ENCODE measurements at regions not wholly inside any gene's neighbourhood (a gene's known extent, or its start where the extent isn't known, plus 50 kb on each side); places are given as distances from the start of the nearest gene placed in this dataset.
"Not testable (repeated sequence)": the region's sequence is repeated elsewhere in the genome, so short reads cannot be mapped to it uniquely, and the experiment has no call there.

DNA sequence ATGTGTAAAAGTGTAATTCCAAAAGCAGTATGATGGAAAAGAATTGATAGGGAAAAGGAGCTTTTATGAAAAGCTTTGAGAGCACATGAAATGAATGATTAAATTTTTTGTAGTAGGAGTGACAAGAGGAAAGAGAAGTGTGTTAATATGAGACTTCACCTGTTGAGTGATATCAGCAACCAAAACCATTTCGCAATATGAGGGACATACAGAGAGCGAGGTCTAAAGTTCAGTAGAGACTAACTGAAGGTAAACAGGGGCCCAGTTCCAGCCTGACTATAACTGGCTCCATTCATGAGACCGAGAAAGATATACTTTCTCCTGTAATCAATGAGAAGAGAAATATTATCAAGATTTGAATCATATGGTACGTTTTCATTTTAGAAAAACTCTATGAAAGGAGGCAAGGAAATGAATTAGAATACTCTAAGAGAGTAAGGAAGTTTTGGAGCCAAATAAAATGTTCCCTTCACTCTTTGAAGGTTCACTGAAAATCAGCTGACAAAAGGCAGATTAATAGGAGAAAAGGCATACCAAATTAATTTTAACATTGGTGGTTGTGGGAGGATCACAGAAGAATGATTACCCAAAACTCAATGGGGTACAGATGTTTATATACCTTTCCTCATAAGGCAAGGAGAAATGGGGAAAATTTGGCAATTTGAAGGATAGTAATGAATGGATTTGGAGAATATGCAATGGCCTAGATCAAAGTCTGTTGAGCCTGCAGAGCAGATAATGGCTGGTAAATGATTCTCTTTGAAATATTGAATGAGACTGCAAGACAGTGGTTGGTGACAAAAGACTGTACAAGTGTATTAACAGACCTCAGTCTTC, 932.2 kb downstream of the TDRD15 start:
- H3K4me1 ChIP-seq (ENCODE audit: control insufficient read depth in 3 of 3, insufficient read depth in 3 of 3, low read length in 3 of 3) = no peaks in the 10 kb centered on the region
- no peak overlapping the region for H3K4me3 ChIP-seq (ENCODE audit: low read length in 3 of 3)
- H3K9me3 ChIP-seq (ENCODE audit: control insufficient read depth in 3 of 3, low read length in 3 of 3) = no peaks in the 10 kb centered on the region
- no peaks in the 10 kb centered on the region for H3K27me3 ChIP-seq (ENCODE audit: control insufficient read depth in 3 of 3, insufficient read depth in 3 of 3, low read length in 3 of 3)
- H3K36me3 ChIP-seq (ENCODE audit: control insufficient read depth in 3 of 3, insufficient read depth in 3 of 3, low read length in 3 of 3) = no peaks in the 10 kb centered on the region
- no peak overlapping the region for H3K9ac ChIP-seq (ENCODE audit: low read depth in 1 of 3, low read length in 3 of 3)
- H3K27ac ChIP-seq (ENCODE audit: low read depth, low read length) = no peak overlapping the region

DNA sequence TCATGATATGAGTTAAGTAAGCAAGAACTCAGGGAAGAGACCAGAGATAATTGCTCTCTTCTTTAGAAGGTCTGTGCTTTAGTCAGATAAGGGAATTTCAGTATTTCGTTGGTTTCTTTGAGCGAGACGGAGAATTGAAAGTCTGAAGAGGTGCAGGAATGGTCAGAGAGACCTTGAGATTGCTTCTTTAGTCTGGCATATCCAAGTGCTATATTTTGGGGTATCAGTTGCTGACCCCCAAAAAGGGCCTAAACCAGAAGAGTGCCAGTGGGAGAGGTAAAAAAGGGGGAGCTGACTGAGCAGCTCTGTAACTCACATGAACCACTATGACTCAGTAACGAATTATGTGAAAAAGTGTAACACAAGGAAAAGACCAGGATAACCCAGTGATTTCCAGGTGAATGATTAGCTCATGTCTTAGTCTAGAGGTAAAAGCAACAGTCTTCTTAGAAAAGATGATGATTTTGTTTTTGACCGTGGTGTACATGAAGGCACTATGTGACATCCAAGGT, 932.9 kb downstream of the TDRD15 start:
- H3K27me3 ChIP-seq (ENCODE audit: control insufficient read depth in 3 of 3, insufficient read depth in 3 of 3, low read length in 3 of 3) = no peaks in the 10 kb centered on the region
- no peak overlapping the region for H3K9ac ChIP-seq (ENCODE audit: low read depth in 1 of 3, low read length in 3 of 3)
- H3K4me1 ChIP-seq (ENCODE audit: control insufficient read depth in 3 of 3, insufficient read depth in 3 of 3, low read length in 3 of 3) = no peaks in the 10 kb centered on the region
- H3K36me3 ChIP-seq (ENCODE audit: control insufficient read depth in 3 of 3, insufficient read depth in 3 of 3, low read length in 3 of 3) = no peaks in the 10 kb centered on the region
- H3K27ac ChIP-seq (ENCODE audit: low read depth, low read length) = no peak overlapping the region
- no peak overlapping the region for H3K4me3 ChIP-seq (ENCODE audit: low read length in 3 of 3)
- no peaks in the 10 kb centered on the region for H3K9me3 ChIP-seq (ENCODE audit: control insufficient read depth in 3 of 3, low read length in 3 of 3)

GRCh38 chr2:22062679-22063078, 938.9 kb downstream of the TDRD15 start:
- no peaks in the 10 kb centered on the region for H3K4me1 ChIP-seq (ENCODE audit: control insufficient read depth in 3 of 3, insufficient read depth in 3 of 3, low read length in 3 of 3)
- H3K9ac ChIP-seq (ENCODE audit: low read depth in 1 of 3, low read length in 3 of 3) = no peak overlapping the region
- no peak overlapping the region for H3K27ac ChIP-seq (ENCODE audit: low read depth, low read length)
- no peaks in the 10 kb centered on the region for H3K9me3 ChIP-seq (ENCODE audit: control insufficient read depth in 3 of 3, low read length in 3 of 3)
- no peaks in the 10 kb centered on the region for H3K36me3 ChIP-seq (ENCODE audit: control insufficient read depth in 3 of 3, insufficient read depth in 3 of 3, low read length in 3 of 3)
- no peak overlapping the region for H3K4me3 ChIP-seq (ENCODE audit: low read length in 3 of 3)
- H3K27me3 ChIP-seq (ENCODE audit: control insufficient read depth in 3 of 3, insufficient read depth in 3 of 3, low read length in 3 of 3) = no peaks in the 10 kb centered on the region

GRCh38 chr2:22076454-22076853, 952.7 kb downstream of the TDRD15 start:
- Histone ChIP-seq H3K27me3 (ENCODE audit: control insufficient read depth in 3 of 3, insufficient read depth in 3 of 3, low read length in 3 of 3) (no peaks in the 10 kb centered on the region), H3K9me3 (ENCODE audit: control insufficient read depth in 3 of 3, low read length in 3 of 3) (no peaks in the 10 kb centered on the region), H3K9ac (ENCODE audit: low read depth in 1 of 3, low read length in 3 of 3) (no peak overlapping the region)

GRCh38 chr2:22078701-22079100, 954.9 kb downstream of the TDRD15 start:
- Histone ChIP-seq H3K4me3 (ENCODE audit: low read length in 3 of 3) (no peak overlapping the region), H3K36me3 (ENCODE audit: control insufficient read depth in 3 of 3, insufficient read depth in 3 of 3, low read length in 3 of 3) (no peaks in the 10 kb centered on the region), H3K27ac (ENCODE audit: low read depth, low read length) (no peak overlapping the region), H3K27me3 (ENCODE audit: control insufficient read depth in 3 of 3, insufficient read depth in 3 of 3, low read length in 3 of 3) (no peaks in the 10 kb centered on the region), H3K4me1 (ENCODE audit: control insufficient read depth in 3 of 3, insufficient read depth in 3 of 3, low read length in 3 of 3) (no peaks in the 10 kb centered on the region), H3K9ac (ENCODE audit: low read depth in 1 of 3, low read length in 3 of 3) (no peak overlapping the region), H3K9me3 (ENCODE audit: control insufficient read depth in 3 of 3, low read length in 3 of 3) (no peaks in the 10 kb centered on the region)

More at GRCh38 chr2:22076454-22076853, 952.7 kb downstream of the TDRD15 start:
- Histone ChIP-seq H3K4me3 (ENCODE audit: low read length in 3 of 3) (no peak overlapping the region), H3K36me3 (ENCODE audit: control insufficient read depth in 3 of 3, insufficient read depth in 3 of 3, low read length in 3 of 3) (no peaks in the 10 kb centered on the region), H3K4me1 (ENCODE audit: control insufficient read depth in 3 of 3, insufficient read depth in 3 of 3, low read length in 3 of 3) (no peaks in the 10 kb centered on the region), H3K27ac (ENCODE audit: low read depth, low read length) (no peak overlapping the region)

- no peak overlapping the region for H3K9ac ChIP-seq (ENCODE audit: low read depth in 1 of 3, low read length in 3 of 3)
- H3K9me3 ChIP-seq (ENCODE audit: control insufficient read depth in 3 of 3, low read length in 3 of 3) = no peaks in the 10 kb centered on the region
- no peaks in the 10 kb centered on the region for H3K27me3 ChIP-seq (ENCODE audit: control insufficient read depth in 3 of 3, insufficient read depth in 3 of 3, low read length in 3 of 3)
- no peak overlapping the region for H3K4me3 ChIP-seq (ENCODE audit: low read length in 3 of 3)
- no peaks in the 10 kb centered on the region for H3K36me3 ChIP-seq (ENCODE audit: control insufficient read depth in 3 of 3, insufficient read depth in 3 of 3, low read length in 3 of 3)
- H3K27ac ChIP-seq (ENCODE audit: low read depth, low read length) = no peak overlapping the region
- H3K4me1 ChIP-seq (ENCODE audit: control insufficient read depth in 3 of 3, insufficient read depth in 3 of 3, low read length in 3 of 3) = no peaks in the 10 kb centered on the region
Measured at GRCh38 chr2:22079583-22079982, 955.8 kb downstream of the TDRD15 start.

GRCh38 chr2:22086726-22087125, 963.0 kb downstream of the TDRD15 start:
- H3K27ac ChIP-seq (ENCODE audit: low read depth, low read length) = no peak overlapping the region
- H3K9ac ChIP-seq (ENCODE audit: low read depth in 1 of 3, low read length in 3 of 3) = no peak overlapping the region
- no peaks in the 10 kb centered on the region for H3K27me3 ChIP-seq (ENCODE audit: control insufficient read depth in 3 of 3, insufficient read depth in 3 of 3, low read length in 3 of 3)
- H3K36me3 ChIP-seq (ENCODE audit: control insufficient read depth in 3 of 3, insufficient read depth in 3 of 3, low read length in 3 of 3) = no peaks in the 10 kb centered on the region
- no peaks in the 10 kb centered on the region for H3K4me1 ChIP-seq (ENCODE audit: control insufficient read depth in 3 of 3, insufficient read depth in 3 of 3, low read length in 3 of 3)
- H3K4me3 ChIP-seq (ENCODE audit: low read length in 3 of 3) = no peak overlapping the region
- no peaks in the 10 kb centered on the region for H3K9me3 ChIP-seq (ENCODE audit: control insufficient read depth in 3 of 3, low read length in 3 of 3)

DNA sequence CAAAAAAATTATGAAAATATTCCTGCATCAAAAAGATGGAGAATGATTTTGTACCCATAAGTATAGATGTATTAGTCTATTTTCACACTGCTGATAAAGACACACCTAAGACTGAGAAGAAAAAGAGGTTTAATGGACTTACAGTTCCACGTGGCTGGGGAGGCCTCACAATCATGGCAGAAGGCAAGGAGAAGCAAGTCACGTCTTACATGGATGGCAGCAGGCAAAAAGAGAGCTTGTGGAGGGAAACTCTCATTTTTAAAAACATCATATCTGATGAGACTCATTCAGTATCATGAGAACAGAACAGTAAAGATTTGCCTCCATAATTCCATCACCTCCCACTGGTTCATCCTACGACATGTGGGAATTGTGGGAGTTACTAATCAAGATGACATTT, 979.8 kb downstream of the TDRD15 start:
- not testable (repeated sequence) for H3K4me1 ChIP-seq (ENCODE audit: control insufficient read depth in 3 of 3, insufficient read depth in 3 of 3, low read length in 3 of 3)

GRCh38 chr2:22110244-22110651, 986.5 kb downstream of the TDRD15 start:
- H3K27me3 ChIP-seq (ENCODE audit: control insufficient read depth in 3 of 3, insufficient read depth in 3 of 3, low read length in 3 of 3) = no peaks in the 10 kb centered on the region
- no peak overlapping the region for H3K9ac ChIP-seq (ENCODE audit: low read depth in 1 of 3, low read length in 3 of 3)
- H3K4me3 ChIP-seq (ENCODE audit: low read length in 3 of 3) = no peak overlapping the region
- no peaks in the 10 kb centered on the region for H3K4me1 ChIP-seq (ENCODE audit: control insufficient read depth in 3 of 3, insufficient read depth in 3 of 3, low read length in 3 of 3)
- H3K36me3 ChIP-seq (ENCODE audit: control insufficient read depth in 3 of 3, insufficient read depth in 3 of 3, low read length in 3 of 3) = no peaks in the 10 kb centered on the region
- H3K27ac ChIP-seq (ENCODE audit: low read depth, low read length) = no peak overlapping the region
- H3K9me3 ChIP-seq (ENCODE audit: control insufficient read depth in 3 of 3, low read length in 3 of 3) = no peaks in the 10 kb centered on the region

More for the DNA sequence above, 979.8 kb downstream of the TDRD15 start:
- not testable (repeated sequence) for H3K36me3 ChIP-seq (ENCODE audit: control insufficient read depth in 3 of 3, insufficient read depth in 3 of 3, low read length in 3 of 3); H3K9ac ChIP-seq (ENCODE audit: low read depth in 1 of 3, low read length in 3 of 3); H3K4me3 ChIP-seq (ENCODE audit: low read length in 3 of 3); H3K27me3 ChIP-seq (ENCODE audit: control insufficient read depth in 3 of 3, insufficient read depth in 3 of 3, low read length in 3 of 3); H3K27ac ChIP-seq (ENCODE audit: low read depth, low read length); H3K9me3 ChIP-seq (ENCODE audit: control insufficient read depth in 3 of 3, low read length in 3 of 3)

DNA sequence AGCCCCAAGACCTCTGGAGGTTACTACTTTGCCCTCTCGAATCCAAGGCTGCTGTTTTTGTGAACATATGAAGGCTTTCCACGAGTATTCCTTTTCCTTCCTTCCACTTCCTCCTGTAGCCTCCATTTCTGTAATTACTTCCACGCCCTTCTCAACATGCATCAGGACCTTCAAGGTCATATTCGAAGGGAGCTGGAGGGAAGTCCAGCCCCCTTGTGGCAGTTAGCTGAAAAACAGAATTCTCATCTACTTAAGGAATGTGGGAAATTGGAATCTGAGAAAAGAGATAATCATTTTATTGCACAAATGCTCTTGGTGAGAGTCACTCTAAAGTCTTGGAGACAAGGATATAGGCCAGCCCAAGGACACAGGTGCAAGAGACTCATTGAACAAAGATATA, 1000.2 kb downstream of the TDRD15 start:
- no peaks in the 10 kb centered on the region for H3K4me1 ChIP-seq (ENCODE audit: control insufficient read depth in 3 of 3, insufficient read depth in 3 of 3, low read length in 3 of 3)
- no peak overlapping the region for H3K9ac ChIP-seq (ENCODE audit: low read depth in 1 of 3, low read length in 3 of 3)
- H3K9me3 ChIP-seq (ENCODE audit: control insufficient read depth in 3 of 3, low read length in 3 of 3) = no peaks in the 10 kb centered on the region
- H3K27me3 ChIP-seq (ENCODE audit: control insufficient read depth in 3 of 3, insufficient read depth in 3 of 3, low read length in 3 of 3) = no peaks in the 10 kb centered on the region
- H3K4me3 ChIP-seq (ENCODE audit: low read length in 3 of 3) = no peak overlapping the region
- no peaks in the 10 kb centered on the region for H3K36me3 ChIP-seq (ENCODE audit: control insufficient read depth in 3 of 3, insufficient read depth in 3 of 3, low read length in 3 of 3)
- no peak overlapping the region for H3K27ac ChIP-seq (ENCODE audit: low read depth, low read length)
